ENCODE measurements at regions not wholly inside any gene's neighbourhood (a gene's known extent, or its start where the extent isn't known, plus 50 kb on each side); places are given as distances from the start of the nearest gene placed in this dataset.

GRCh38 chr3:110731148-110731547 lies 340.5 kb upstream of the NECTIN3 start:
- DNase-seq = no peak

GRCh38 chr3:110732420-110732819 lies 339.2 kb upstream of the NECTIN3 start:
- DNase-seq = no peak

DNA sequence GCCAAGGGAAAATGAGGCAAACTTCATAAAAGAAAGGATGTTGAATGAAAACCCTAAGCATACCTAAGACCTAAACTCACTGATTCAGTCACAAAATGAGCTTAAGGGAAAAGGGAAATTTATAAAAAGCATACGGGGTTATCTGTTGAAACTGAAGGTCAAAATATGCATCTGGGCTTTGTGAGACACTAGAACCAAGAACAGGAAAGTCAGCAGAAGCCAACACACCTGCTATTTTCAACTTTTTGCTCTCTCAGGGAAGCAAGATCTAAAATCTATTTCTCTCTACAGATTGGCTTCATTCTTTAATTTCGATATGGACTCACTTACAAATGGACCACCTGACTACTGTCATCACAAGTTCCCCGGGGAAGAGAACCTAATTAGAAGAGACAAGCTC lies 338.6 kb upstream of the NECTIN3 start:
- DNase-seq = no peak

GRCh38 chr3:110734524-110734923 lies 337.1 kb upstream of the NECTIN3 start:
- no peak for DNase-seq

- no peak for DNase-seq
Measured at GRCh38 chr3:110736332-110736731, 335.3 kb upstream of the NECTIN3 start.

GRCh38 chr3:110738531-110738930 lies 333.1 kb upstream of the NECTIN3 start:
- DNase-seq = no peak

GRCh38 chr3:110741891-110742290 lies 329.7 kb upstream of the NECTIN3 start:
- no peak for DNase-seq

GRCh38 chr3:110743202-110743601 lies 328.4 kb upstream of the NECTIN3 start:
- DNase-seq = no peak

DNA sequence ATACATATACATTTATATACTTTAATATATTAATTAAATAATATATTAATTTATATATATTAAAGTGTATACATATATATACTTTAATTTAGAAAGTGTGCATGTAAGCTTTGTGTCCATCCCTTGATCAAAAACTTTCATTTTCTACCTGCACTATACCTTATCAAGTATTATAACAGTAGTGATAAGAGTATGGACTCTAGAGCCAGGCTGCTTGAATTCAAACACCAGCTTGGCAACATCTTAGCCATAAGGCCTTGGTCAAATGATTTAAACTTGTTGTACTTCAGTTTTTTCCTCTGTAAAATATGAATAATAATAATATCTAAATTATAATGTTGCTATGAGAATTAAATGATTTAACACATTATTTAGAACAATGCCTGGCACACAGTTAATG lies 327.6 kb upstream of the NECTIN3 start:
- no peak for DNase-seq

- DNase-seq = no peak
Measured at GRCh38 chr3:110744723-110745122, 326.9 kb upstream of the NECTIN3 start.

DNA sequence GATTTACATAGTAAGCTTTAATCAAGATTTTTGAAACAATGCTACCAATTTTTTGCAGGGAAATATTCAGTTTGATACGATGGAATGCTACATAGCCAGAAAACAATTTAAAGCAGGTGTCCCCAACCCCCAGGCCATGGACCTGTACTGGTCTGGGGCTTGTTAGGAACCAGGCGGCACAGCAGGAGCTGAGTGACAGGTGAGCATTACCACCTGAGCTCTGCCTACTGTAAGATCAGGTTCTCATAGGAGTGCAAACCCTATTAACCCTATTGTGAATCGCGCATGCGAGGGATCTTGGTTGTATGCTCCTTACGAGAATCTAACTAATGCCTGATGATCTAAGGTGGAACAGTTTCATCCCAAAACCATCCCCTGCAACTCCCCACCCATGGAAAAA lies 322.6 kb upstream of the NECTIN3 start:
- no peak for DNase-seq

DNA sequence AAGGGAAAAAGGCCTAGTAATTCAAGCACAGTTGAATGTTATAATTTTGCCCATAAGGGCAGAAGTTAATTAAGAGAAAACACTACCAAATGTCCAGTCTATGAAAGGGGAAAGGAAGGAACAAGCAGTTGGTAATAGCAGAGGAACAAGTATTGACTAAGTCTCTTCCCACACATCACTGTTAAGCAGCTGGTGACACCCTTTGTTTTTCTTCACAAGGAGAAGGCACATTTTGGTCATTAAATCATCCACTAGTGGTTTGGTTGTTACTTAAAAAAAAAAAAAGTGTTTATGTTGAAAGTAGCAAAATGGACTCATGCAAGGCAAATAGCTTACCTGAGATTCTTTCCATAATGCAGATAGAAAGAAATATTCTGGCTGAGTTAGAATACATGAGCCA lies 321.4 kb upstream of the NECTIN3 start:
- DNase-seq = no peak

DNA sequence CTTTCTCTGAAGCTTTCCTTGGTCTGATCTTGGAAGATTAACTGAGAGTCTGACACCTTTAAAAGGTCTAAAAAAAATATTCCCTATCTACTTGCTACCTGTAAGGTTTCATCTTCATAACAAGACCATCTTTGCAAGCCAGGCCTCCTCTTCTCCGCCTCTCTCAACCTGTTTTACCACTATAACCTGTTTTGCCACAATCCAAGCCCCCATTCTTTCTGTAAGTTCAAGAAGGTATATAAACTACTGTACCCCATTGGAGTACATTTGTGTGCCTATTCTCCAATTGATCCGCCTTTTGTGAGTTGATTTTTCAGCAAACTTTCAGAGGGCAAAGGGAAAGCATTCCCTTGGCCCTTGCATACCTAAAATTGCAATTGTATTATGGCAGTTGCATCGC lies 319.3 kb upstream of the NECTIN3 start:
- DNase-seq = no peak

- DNase-seq = no peak
Measured at GRCh38 chr3:110753516-110753915, 318.1 kb upstream of the NECTIN3 start.

DNA sequence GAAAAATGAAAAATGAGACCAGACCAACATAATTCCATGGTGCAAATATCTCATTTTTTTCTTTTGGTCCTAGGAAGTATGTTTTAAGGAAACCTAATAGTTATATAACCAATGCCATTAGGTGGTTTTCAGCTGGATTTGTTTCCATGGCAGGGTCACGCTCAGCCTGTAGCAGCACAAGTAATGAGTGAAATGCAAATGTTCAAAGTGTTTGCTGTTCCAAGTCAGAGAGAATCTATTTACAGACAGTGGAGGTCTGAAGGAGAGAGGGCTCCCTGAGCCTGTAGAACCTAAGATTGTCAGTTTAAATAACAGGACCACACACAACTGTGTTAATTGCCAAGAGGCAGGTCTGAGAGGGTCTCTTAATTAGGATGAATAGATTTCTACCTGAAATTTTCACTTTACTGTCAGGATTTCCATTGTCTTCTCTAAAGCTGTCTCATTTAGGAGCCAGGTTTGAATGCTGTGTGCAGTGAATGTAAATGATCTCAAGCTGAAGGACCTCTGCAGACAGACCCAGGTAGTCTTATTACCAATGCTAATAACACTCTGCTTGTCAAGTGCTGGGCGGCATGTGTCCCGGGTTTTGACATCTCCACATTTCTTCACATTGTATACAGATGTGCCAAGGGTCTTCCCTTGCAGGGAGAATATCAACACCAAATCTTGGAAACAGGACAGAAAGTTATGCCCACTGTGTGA lies 317.3 kb upstream of the NECTIN3 start:
- DNase-seq = no peak

DNA sequence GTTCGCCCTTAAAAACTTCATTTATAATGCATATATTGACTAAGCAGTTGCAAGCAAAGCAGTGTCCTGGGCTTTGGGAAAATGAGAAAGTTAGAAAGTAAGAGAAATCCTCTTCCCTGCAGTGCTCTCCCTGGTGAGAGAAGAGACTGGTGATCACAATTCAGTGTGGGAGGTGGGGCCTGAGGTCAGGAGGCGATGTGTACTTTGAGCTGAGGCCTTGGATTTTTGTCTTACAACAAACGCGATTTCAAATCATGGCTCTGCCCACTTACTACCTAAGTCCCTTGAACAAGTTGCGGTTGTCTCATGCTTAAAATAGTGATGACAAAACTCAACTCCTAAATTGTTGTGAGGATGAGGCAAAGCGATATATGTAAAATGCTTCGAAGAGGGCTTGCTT lies 316.3 kb upstream of the NECTIN3 start:
- DNase-seq = no peak

GRCh38 chr3:110756705-110757104 lies 314.9 kb upstream of the NECTIN3 start:
- DNase-seq = no peak

DNA sequence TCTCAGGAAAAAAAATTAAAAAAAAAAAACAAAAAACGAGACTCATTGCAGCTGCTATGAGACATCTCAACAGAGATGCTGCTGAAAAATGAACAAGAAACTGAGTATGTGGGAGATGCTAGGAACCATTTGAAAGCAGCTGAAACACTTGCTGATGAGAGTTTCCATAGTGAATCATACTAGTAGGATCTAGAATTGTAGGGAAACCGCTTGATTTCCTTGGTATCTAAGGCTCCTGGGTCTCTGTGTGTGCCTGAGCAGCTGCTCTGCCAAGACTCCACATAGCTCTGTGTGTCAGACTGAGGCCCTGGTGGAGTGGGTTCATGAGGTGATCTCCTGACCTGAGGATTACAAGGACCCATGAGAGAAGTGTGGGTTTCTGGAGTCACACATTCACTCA lies 313.4 kb upstream of the NECTIN3 start:
- DNase-seq = no peak

- no peak for DNase-seq
Measured at GRCh38 chr3:110767156-110767555, 304.5 kb upstream of the NECTIN3 start.

GRCh38 chr3:110767838-110768237 lies 303.8 kb upstream of the NECTIN3 start:
- DNase-seq = no peak

DNA sequence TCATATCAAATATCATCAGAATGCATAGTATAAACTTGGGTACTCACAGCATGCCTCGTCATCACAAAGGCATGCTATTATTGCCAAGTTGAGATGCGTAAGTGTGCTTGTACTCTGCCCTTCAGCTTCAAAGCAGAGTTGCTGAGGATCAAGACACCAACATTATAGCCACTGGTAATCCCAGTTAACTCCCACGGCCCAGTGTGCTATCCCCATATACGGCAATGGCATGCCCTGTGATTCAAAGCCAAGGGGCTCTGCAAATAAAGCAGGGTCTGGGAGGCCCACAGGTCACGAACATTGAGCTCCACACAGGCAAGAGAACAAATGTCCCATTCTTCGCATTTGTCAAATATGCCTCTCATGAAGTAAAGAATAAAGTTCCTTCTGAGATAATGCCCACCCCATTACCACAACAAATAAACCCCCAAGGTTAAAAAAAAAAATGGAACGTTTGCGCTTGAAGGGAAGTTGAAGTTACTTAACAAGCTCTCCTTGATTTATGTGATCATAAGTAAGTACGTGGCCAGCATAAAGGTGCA lies 298.1 kb upstream of the NECTIN3 start:
- DNase-seq = no peak

DNA sequence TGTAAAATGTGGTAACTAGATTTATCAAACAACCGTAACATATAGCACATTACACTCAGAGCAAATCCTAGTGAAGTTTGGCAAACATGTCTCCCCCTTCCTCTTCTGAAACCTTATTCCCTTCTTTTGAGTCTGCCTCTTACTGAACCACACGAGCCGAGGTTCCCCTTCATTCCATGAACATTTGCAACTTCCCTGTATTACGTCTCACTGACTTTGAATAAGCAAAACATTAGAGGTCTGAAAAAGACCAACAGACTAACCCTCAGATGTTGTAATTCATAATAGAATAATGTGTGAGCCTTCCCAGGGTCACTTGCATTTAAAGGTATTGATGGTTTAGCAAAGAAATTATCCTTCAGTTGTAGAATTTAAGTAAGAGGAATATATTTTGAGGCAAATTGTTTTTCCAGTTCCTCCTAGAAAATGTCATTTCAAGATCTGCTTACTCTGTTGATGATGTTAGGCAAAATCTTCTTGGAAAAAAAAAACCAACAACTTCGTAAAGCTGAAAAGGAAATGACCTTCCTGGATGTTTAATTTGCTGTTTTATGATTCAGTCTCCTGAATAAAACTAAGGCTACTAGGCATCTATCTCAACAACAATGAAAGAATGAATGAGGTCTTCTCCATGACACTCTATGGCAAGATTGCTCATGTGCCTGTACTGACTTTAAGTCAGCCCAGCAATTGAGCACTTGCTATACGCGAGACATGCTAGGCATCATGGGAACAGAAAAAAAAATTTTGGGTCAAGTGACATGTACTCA lies 296.9 kb upstream of the NECTIN3 start:
- no peak for DNase-seq

DNA sequence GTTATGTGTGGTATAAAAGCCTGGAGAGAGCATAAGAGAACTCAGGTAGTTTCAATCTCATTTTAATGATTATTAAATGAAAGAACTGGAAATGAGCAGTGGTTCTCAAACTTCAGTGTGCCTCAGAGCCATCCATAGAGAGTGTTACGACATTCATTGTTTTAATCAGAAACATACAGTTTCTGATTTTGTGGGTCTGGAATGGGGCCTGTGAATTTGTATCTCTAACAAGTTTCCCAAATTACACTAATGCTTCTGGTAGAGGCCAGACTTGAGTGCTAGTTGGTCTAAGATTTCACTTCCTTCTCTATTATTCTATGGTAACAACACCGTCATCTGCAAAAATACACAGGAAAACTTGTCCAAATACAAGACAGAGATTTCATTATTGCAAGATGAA lies 292.0 kb upstream of the NECTIN3 start:
- no peak for DNase-seq

DNA sequence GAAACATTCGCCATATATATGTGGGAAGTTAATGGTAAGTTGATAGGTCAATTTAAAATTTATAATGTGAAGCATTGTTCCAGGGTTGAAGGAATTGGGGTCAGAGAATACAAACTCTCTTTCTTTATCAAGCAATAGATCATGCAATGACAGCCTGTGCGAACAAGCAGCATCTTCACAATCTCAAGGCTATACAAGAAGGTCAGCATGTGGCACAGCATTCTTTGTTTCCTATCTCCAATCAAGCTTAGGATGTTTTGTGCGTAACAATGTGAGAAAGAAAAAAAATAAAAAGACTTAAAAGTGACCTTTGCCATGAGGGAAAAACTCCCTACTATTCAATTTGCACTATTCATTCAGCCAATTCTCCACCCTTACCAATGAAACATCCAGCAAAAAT lies 288.1 kb upstream of the NECTIN3 start:
- DNase-seq = no peak

- no peak for DNase-seq
Measured at GRCh38 chr3:110788794-110789193, 282.8 kb upstream of the NECTIN3 start.
